A549 (cell line): ENCODE measurements at regions not wholly inside any gene's neighbourhood (a gene's known extent, or its start where the extent isn't known, plus 50 kb on each side); places are given as distances from the start of the nearest gene placed in this dataset.

Experiments
- ATAC-seq, 2 experiments: fragments of 200-7000 bp in 1 of 2; fragments of >200 bp in 1 of 2; cut with Nextera tagmentation in 1 of 2; cut with Tn5 transposase in 1 of 2; 3 replicates each; pipeline versions ENCODE4 v1.8.0 to v1.9.1; 2018 to 2020; ENCODE audit warnings: mild to moderate bottlenecking in 1 of 2, moderate library complexity in 1 of 2
- CTCF ChIA-PET: fragments of 300-600 bp; sonication (Branson Sonifier 250); formaldehyde crosslinking; extraction: SDS; loops from one replicate; lab custom pipeline; 2021; ENCODE audit warnings: antibody characterized with exemption, inconsistent platforms; lab: Yijun Ruan, JAX
- POLR2A ChIA-PET: fragments of 350-600 bp; formaldehyde crosslinking; extraction: SDS; loops from one replicate; lab custom pipeline; 2021; ENCODE audit warnings: antibody characterized with exemption, inconsistent platforms; lab: Yijun Ruan, JAX
- DNase-seq, 2 experiments: peaks; one replicate each; pipeline versions ENCODE4 v3.0.0 to v3.0.0-alpha.2; 2011 to 2016; ENCODE audit warnings: low read depth in 1 of 2, low spot score in 1 of 2
- FAIRE-seq: peaks from 2 replicates; lab custom pipeline; 2011; peaks lifted over from hg19 to GRCh38; lab: Jason Lieb, UNC
- H3K27ac ChIP-seq, 2 experiments: fragments of >200 bp; sonication (Bioruptor Twin); formaldehyde crosslinking; 3 replicates each; pipeline ENCODE4 v1.5.1; 2016 to 2017
- H3K4me1 ChIP-seq: fragments of >200 bp; sonication (Bioruptor Twin); formaldehyde crosslinking; 3 replicates; pipeline ENCODE4 v1.6.1; 2016
- H3K4me2 ChIP-seq: fragments of >200 bp; sonication (Bioruptor Twin); formaldehyde crosslinking; 3 replicates; pipeline ENCODE4 v1.6.1; 2016
- H3K4me3 ChIP-seq: fragments of >200 bp; sonication (Bioruptor Twin); formaldehyde crosslinking; 3 replicates; pipeline ENCODE4 v1.5.1; 2016
- H3K9me3 ChIP-seq: fragments of >200 bp; sonication (Bioruptor Twin); formaldehyde crosslinking; 3 replicates; pipeline ENCODE4 v1.6.1; 2016
- BCL3 ChIP-seq: fragments of >200 bp; sonication (Bioruptor Twin); formaldehyde crosslinking; IDR thresholded peaks from 3 replicates; pipeline ENCODE4 v1.6.1; 2016
- BHLHE40 ChIP-seq: IDR thresholded peaks from 2 replicates; pipeline ENCODE4 v1.6.1; 2012; ENCODE audit warnings: low read depth, low read length, inconsistent platforms
- CBX8 ChIP-seq: fragments of 200-600 bp; sonication (generic); IDR thresholded peaks from 2 replicates; pipeline ENCODE4 v1.6.1; 2016
- CTCF ChIP-seq: fragments of >200 bp; sonication (Bioruptor Twin); formaldehyde crosslinking; IDR thresholded peaks from 3 replicates; pipeline ENCODE4 v1.5.1; 2016
- E2F6 ChIP-seq: IDR thresholded peaks from 2 replicates; pipeline ENCODE4 v1.6.1; 2012; ENCODE audit warnings: low read depth, borderline replicate concordance
- EHF ChIP-seq: fragments of 250-450 bp; sonication (Bioruptor Pico); IDR thresholded peaks from 2 replicates; pipeline ENCODE4 v1.5.0; 2020; ENCODE audit warnings: mild to moderate bottlenecking
- FOSL2 ChIP-seq, 2 experiments: fragments of 450-650 bp in 1 of 2; fragments of >200 bp in 1 of 2; sonication (Bioruptor Twin) in 1 of 2; formaldehyde crosslinking; IDR thresholded peaks; 2 replicates each; pipeline versions ENCODE4 v1.5.0 to v1.6.1; 2016 to 2020; ENCODE audit warnings: mild to moderate bottlenecking in 1 of 2, moderate library complexity in 1 of 2
- HMGXB4 ChIP-seq: fragments of 250-450 bp; sonication (Bioruptor Pico); IDR thresholded peaks from 2 replicates; pipeline ENCODE4 v1.5.0; 2021; ENCODE audit warnings: mild to moderate bottlenecking, moderate library complexity, borderline replicate concordance
- HOXB13 ChIP-seq: fragments of 250-450 bp; sonication (Bioruptor Pico); IDR thresholded peaks from 2 replicates; pipeline ENCODE4 v1.5.0; 2020; ENCODE audit warnings: low read depth, mild to moderate bottlenecking, moderate library complexity
- HOXB5 ChIP-seq: fragments of 250-450 bp; sonication (Bioruptor Pico); IDR thresholded peaks from 2 replicates; pipeline ENCODE4 v1.5.0; 2020; ENCODE audit warnings: mild to moderate bottlenecking, moderate library complexity
- JUNB ChIP-seq: fragments of >200 bp; sonication (Bioruptor Twin); formaldehyde crosslinking; IDR thresholded peaks from 2 replicates; pipeline ENCODE4 v1.6.1; 2016
- MAFK ChIP-seq: fragments of 450-650 bp; IDR thresholded peaks from 2 replicates; pipeline ENCODE4 v1.6.1; 2014; ENCODE audit not compliant: partially characterized antibody
- MAX ChIP-seq: IDR thresholded peaks from 2 replicates; pipeline ENCODE4 v1.6.1; 2012
- MAZ ChIP-seq: fragments of 150-350 bp; IDR thresholded peaks from 2 replicates; pipeline ENCODE4 v1.6.1; 2014; ENCODE audit warnings: antibody characterized with exemption, low read depth, low read length, borderline replicate concordance
- MYC ChIP-seq: IDR thresholded peaks from 2 replicates; pipeline ENCODE4 v1.6.1; 2012; ENCODE audit warnings: mild to moderate bottlenecking, inconsistent platforms, low read length, improper control_type of control experiment, borderline replicate concordance
- NPAS2 ChIP-seq: fragments of 250-450 bp; sonication (Bioruptor Pico); IDR thresholded peaks from 2 replicates; pipeline ENCODE4 v1.8.0; 2022; ENCODE audit warnings: mild to moderate bottlenecking, moderate library complexity, borderline replicate concordance
- NR3C1 ChIP-seq: fragments of >200 bp; sonication (Bioruptor Twin); formaldehyde crosslinking; IDR thresholded peaks from 3 replicates; pipeline ENCODE4 v1.6.1; 2017
- PHF8 ChIP-seq: fragments of 200-600 bp; sonication (generic); IDR thresholded peaks from 2 replicates; pipeline ENCODE4 v1.6.1; 2016; ENCODE audit warnings: low read depth, mild to moderate bottlenecking, antibody characterized with exemption, moderate library complexity, borderline replicate concordance
- RARB ChIP-seq: fragments of 250-450 bp; sonication (Bioruptor Pico); IDR thresholded peaks from 2 replicates; pipeline ENCODE4 v1.8.0; 2021; ENCODE audit warnings: mild to moderate bottlenecking, moderate library complexity
- RFX5 ChIP-seq: fragments of 450-650 bp; IDR thresholded peaks from 2 replicates; pipeline ENCODE4 v1.7.1; 2014; ENCODE audit warnings: antibody characterized with exemption, mild to moderate bottlenecking, moderate library complexity
- SMC3 ChIP-seq: fragments of >200 bp; sonication (Bioruptor Twin); formaldehyde crosslinking; IDR thresholded peaks from 3 replicates; pipeline ENCODE4 v1.6.1; 2018; ENCODE audit warnings: inconsistent platforms
- TP53 ChIP-seq: fragments of 250-450 bp; sonication (Bioruptor Pico); IDR thresholded peaks from 2 replicates; pipeline ENCODE4 v1.5.0; 2021; ENCODE audit warnings: mild to moderate bottlenecking, moderate library complexity
- ZFP36 ChIP-seq: fragments of 450-650 bp; IDR thresholded peaks from 2 replicates; pipeline ENCODE4 v1.6.1; 2014; ENCODE audit warnings: borderline replicate concordance; ENCODE audit not compliant: partially characterized antibody
- ZNF302 ChIP-seq: fragments of 250-450 bp; sonication (Bioruptor Pico); IDR thresholded peaks from 2 replicates; pipeline ENCODE4 v1.9.0; 2021; ENCODE audit warnings: inconsistent platforms, mild to moderate bottlenecking, moderate library complexity
- WGBS: methylation state at CpG from one replicate; pipeline ENCODE4 v1.1.6; 2017; ENCODE audit errors: missing lambda C conversion rate; 5-methylcytosine and 5-hydroxymethylcytosine counted together

- no peak for DNase-seq
- H3K4me1 ChIP-seq, result no peaks in the 10 kb centered on the region
- FAIRE-seq, result no peak
- no peak overlapping the region for H3K4me3 ChIP-seq
- CTCF ChIA-PET, result no interaction called here
- no peaks in the 10 kb centered on the region for H3K9me3 ChIP-seq
- H3K27ac ChIP-seq, result no peak overlapping the region
- ATAC-seq, result no peak
- no peak overlapping the region for H3K4me2 ChIP-seq
- POLR2A ChIA-PET, result no interaction called here
- TF ChIP-seq ZFP36 (no peak), FOSL2 (IDR thresholded peaks at IDR 0.05) (no peak), FOSL2 (CRISPR knock-in tag; IDR thresholded peaks at IDR 0.05) (no peak), JUNB (no peak), EHF (CRISPR knock-in tag) (no peak), MAZ (no peak), E2F6 (no peak), CBX8 (no peak), ZNF302 (CRISPR knock-in tag) (no peak), HMGXB4 (CRISPR knock-in tag) (no peak), RFX5 (no peak), SMC3 (no peak), BCL3 (no peak), RARB (CRISPR knock-in tag) (no peak)
- WGBS, result 34% methylated on average over 5 of the region's 5 CpGs
These were observed 347.7 kb upstream of the ATP11B start for GRCh38 chr3:182445576-182445975.

- CTCF ChIA-PET, result no interaction called here
- H3K4me3 ChIP-seq, result no peak overlapping the region
These were observed 342.1 kb upstream of the ATP11B start for GRCh38 chr3:182450942-182451787.

GRCh38 chr3:182451871-182452270 lies 341.4 kb upstream of the ATP11B start:
- 79% methylated on average over 2 of the region's 2 CpGs for WGBS

More at GRCh38 chr3:182450942-182451787, 342.1 kb upstream of the ATP11B start:
- FAIRE-seq (no peak), ATAC-seq (no peak), DNase-seq (no peak)
- TF ChIP-seq PHF8 (no peak), HOXB5 (CRISPR knock-in tag) (no peak), RFX5 (no peak), BHLHE40 (no peak), CBX8 (no peak), MAFK (no peak)
- Histone ChIP-seq H3K4me1 (no peaks in the 10 kb centered on the region), H3K9me3 (no peaks in the 10 kb centered on the region), H3K27ac (no peak overlapping the region), H3K4me2 (no peak overlapping the region)
- POLR2A ChIA-PET, result no interaction called here
- 71% methylated on average over 6 of the region's 6 CpGs for WGBS

More at GRCh38 chr3:182451871-182452270, 341.4 kb upstream of the ATP11B start:
- H3K4me3 ChIP-seq, result no peak overlapping the region
- CTCF ChIA-PET, result no interaction called here
- no peak for ATAC-seq
- no peak for FAIRE-seq
- POLR2A ChIA-PET, result no interaction called here
- H3K27ac ChIP-seq, result no peak overlapping the region
- H3K4me1 ChIP-seq, result no peaks in the 10 kb centered on the region
- no peak for TF ChIP-seq HMGXB4 (CRISPR knock-in tag)
- no peak for TF ChIP-seq MYC
- no peak for TF ChIP-seq HOXB13
- TF ChIP-seq NR3C1, result no peak
- no peak for TF ChIP-seq CTCF
- TF ChIP-seq NPAS2 (CRISPR knock-in tag), result no peak
- no peak for TF ChIP-seq MAX
- no peak for TF ChIP-seq TP53
- TF ChIP-seq BHLHE40, result no peak
- TF ChIP-seq, all 56 proteins: peak for 0
- Histone ChIP-seq H3K4me2 (no peak overlapping the region), H3K9me3 (no peaks in the 10 kb centered on the region)
- DNase-seq, result no peak
